ENCODE measurements at regions not wholly inside any gene's neighbourhood (a gene's known extent, or its start where the extent isn't known, plus 50 kb on each side); places are given as distances from the start of the nearest gene placed in this dataset.

DNA sequence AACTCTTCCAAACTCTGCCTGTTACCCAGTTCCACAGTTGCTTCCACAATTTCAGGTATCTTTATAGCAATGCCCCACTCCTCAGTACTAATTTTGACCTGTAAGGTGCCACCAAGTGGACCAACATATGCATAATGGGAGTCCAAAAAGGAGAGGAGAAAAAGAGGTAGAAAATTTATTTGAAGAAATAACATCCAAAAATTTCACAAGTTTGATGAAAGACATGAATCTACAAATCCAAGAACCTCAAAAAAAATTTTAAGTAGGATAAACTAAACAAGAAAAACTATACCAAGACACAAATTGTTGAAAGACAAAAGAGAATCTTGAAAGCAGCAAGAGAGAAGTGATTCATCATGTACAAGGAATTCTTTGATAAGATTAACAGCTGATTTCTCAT is 79.8 kb downstream of the BARX1 start:
- no peak for DNase-seq

DNA sequence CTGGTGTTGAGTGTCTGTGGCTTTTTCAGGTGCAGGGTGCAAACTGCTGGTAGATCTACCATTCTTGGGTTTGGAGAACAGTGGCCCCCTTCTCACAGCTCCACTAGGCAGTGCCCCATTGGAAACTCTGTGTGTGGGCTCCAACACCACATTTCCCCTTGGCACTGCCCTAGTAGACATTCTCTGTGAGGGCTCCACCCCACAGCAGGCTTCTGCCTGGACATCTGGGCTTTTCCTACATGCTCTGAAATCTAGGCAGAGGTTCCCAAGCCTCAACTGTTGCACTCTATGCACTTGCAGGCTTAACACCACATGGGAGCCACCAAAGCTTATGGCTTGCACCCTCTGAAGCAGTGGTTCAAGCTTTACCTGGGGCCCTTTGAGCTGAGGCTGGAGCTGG is 80.9 kb downstream of the BARX1 start:
- no peak for DNase-seq

DNA sequence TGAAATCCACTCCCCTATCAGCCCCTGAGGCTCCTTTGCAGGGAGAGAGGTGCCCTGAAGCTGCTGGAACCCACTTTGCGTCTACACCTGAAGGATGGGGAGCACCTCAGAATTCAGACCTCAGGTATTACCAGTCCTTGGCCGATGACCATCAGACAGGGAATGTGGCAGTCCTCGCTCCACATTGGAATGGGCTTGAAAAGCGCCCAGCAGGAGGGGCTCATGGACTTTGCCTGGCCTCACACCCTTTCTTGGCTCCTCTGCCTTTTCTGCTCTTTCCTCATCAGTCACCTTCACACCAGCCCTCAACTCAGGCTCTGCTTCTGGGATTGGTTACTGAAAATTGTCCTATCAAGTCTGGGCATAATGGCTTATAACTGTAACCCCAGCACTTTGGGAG is 83.9 kb downstream of the BARX1 start:
- DNase-seq = no peak

DNA sequence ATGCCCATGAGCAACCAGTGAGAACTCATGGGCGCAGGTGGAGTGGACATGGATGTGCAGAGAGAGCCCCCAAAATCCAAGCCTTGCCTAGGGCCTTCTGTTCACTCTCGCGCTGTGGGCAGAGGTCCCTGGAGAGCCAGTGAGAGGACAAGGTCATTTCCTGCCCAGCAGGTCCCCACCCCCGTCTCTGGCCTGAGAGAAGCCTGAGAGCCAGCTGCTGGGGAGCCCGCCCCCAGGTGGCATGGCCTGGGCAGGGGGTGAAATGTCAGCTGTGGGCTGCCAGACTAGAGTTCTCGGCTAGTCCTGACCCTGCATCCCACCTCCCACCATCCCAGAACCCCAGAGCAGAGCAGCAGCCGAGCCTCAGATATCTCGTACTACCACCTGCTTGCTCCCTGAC is 85.3 kb downstream of the BARX1 start:
- DNase-seq = no peak

GRCh38 chr9:93869088-93869487 is 86.1 kb downstream of the BARX1 start:
- DNase-seq = no peak

- no peak for DNase-seq
Observed at GRCh38 chr9:93865716-93866115, 89.4 kb downstream of the BARX1 start.

DNA sequence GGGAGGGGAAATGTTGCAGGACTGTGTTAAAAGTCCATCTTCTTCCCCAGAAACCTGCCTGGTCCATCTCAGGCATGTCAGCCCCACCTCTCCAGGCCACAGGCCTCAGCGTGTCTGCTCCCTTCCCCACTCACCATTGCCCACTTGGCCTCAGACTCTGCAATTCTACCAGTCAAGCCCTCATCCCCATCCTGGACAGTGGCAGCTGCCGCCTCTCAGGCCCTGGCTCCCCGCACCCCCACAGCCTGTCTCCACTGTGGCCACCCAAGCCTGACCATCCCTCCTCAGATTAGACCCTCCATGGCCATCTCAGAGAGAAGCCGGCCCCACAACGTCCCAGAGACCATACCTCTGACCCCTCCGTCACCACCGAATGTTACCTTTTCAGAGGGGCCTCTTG is 89.9 kb downstream of the BARX1 start:
- no peak for DNase-seq

- no peak for DNase-seq
Observed at GRCh38 chr9:93864840-93865239, 90.3 kb downstream of the BARX1 start.

GRCh38 chr9:93864032-93864431 is 91.1 kb downstream of the BARX1 start:
- no peak for DNase-seq

GRCh38 chr9:93862877-93863545 is 92.1 kb downstream of the BARX1 start:
- no peak for DNase-seq

GRCh38 chr9:93861736-93862358 is 93.3 kb downstream of the BARX1 start:
- DNase-seq = no peak

DNA sequence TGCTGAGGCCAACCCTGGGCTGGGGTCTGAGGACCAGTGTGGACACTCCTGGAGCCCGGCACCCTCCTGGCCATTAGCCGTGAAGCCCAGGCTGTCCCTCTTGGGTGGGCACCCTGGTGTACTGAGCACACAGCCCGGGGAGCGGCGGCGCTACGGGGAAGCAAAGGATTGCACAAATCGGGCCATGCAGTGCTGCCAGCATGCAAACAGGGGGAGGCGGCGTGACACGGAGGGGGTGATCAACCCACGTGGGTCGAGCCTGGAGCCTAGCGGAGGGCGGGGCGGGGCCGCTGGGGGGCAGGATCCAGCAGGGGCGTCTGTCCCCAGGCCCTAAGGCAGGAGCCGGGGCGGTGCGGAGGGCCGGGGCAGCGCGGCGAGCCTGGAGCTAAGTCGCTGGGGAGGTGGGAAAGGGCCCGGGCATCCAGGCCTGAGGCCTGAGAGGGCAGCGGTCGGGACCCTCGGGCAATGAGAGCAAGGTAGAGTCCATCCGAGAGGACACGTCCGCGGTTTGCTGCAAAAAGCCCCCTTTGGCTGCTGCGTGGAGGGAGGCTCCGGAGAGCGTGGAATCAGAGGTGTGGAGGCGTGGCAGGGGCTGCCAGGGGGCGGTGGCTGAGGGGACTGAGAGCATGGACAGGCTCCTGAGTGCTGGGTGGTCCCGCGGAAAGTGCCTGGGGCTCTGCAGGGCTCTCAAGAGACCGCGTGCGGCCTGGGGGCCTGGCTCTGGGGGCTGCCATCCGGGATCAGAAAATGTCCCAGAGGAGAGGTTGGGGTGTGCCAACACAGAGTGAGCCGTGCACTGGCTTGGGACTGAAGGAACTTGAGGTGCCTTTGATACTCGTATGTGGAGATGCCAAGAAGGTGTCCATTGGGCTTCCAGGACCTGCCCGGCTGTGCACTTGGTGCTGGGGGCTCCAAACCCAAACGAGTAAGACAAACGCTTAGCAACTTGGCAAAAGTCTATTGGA is 94.2 kb downstream of the BARX1 start:
- DNase-seq = no peak

GRCh38 chr9:93859431-93860215 is 95.5 kb downstream of the BARX1 start:
- no peak for DNase-seq

- no peak for DNase-seq
Observed at GRCh38 chr9:93857528-93857927, 97.6 kb downstream of the BARX1 start.

- no peak for DNase-seq
Observed at GRCh38 chr9:93852728-93853127, 102.4 kb downstream of the BARX1 start.

DNA sequence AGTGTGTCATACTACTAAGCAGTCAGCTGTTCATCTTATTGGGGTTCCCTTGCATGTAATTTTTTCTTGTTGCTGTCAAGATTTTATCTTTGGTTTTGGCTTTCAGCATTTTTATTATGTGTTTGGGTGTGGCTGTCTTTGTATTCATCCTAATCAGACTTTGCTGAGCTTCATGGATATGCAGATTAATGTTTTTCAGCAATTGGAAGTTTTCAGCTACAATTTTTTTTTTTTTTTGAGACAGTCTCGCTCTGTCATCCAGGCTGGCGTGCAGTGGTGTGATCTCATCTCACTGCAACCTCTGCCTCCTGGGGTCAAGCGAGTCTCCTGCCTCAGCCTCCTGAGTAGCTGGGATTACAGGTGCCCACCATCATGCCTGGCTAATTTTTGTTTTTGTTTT is 108.8 kb downstream of the BARX1 start:
- DNase-seq = no peak

DNA sequence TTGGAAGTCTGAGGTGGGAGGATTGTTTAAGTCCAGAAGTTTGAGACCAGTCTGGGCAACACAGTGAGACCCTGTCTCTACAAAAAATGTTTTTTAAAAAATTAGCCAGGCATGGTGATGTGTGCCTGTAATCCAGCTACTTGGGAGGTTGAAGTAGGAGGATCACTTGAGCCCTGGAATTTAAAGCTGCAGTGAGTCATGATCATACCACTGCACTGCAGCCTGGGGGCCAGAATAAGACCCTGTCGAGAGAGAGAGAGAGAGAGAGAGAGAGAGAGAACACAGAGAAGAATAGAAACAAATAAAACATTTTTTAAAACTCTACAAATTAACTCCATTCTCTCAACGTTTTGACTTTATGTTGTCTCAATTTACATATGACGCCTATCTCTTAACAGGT is 111.8 kb downstream of the BARX1 start:
- DNase-seq = no peak

- DNase-seq = no peak
Observed at GRCh38 chr9:93830606-93831005, 124.5 kb downstream of the BARX1 start.

DNA sequence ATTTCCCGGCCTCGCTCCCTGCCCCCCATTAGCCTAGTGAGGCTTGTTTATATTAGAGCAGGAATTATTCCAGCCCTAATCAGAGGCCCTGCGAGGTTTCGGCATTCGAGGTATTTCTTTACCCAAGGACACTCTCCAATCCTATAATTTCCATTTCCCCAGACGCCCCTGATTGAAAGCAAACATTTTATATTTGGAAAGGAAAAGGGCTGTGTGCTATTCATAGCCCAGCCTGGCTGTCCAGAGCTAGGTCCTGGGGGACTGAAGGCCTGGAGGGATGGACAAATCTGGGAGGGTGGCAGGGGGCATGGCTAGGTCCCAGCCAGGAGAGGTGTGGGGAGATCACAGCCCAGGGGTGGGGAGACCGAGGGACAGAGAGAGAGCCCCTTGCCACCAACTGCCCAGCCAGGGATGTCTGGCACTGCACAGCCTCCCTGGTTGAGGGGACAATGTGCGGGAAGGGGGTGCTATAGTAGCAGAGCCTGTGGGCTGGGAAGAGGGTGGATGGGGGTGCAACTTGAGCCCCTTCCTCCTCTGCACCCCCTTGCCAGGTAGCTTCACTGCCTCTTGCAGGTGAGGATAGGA is 125.1 kb downstream of the BARX1 start:
- no peak for DNase-seq

DNA sequence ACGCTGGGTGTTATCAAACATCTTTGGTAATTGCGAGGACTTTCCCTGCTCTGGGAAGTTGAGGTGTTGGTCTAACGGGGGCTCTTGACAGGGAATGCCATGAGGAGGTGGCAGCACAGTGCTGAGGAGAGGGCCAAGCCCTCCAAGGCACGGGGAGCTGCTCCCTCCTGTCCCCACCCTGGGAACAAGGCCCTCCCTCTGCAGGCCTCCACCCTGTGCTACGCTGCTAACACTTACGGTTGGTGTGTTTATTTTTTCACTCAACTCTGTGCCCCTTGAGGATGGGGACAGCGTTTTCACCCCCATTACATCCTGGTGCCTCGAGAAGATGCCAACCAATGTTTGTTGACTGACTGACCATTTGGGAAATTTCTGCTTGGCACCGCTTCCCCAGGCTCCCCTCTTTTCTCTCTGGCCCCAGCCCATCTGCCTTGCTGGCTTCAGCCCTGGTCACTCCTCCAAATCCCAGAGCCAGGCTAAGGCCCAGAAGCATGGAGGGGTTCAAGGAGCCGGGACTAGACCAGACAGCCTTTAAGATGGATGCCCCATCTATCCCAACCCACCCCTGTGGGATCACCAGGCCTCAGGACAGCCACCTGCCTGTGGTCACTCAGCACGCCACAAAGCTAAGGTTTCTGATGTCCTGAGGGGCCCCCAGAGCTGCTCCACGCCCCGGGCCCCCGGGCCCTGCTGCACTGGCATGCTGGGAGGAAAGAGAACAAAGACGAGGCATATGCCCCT is 125.7 kb downstream of the BARX1 start:
- no peak for DNase-seq

GRCh38 chr9:93828331-93829097 is 126.6 kb downstream of the BARX1 start:
- DNase-seq = no peak

Data from Kasumi-1 (cell line).